SKM-1 (cell line): ENCODE measurements at regions not wholly inside any gene's neighbourhood (a gene's known extent, or its start where the extent isn't known, plus 50 kb on each side); places are given as distances from the start of the nearest gene placed in this dataset.

ENCODE experiments used
- DNase-seq: peaks from one replicate; lab custom pipeline; 2025; ENCODE audit not compliant: unreplicated experiment; lab: John Stamatoyannopoulos, UW

GRCh38 chr4:56209767-56210166 is 177.5 kb downstream of the AASDH start:
- no peak for DNase-seq

GRCh38 chr4:56208103-56208502 is 179.2 kb downstream of the AASDH start:
- no peak for DNase-seq

GRCh38 chr4:56206258-56206657 is 181.0 kb downstream of the AASDH start:
- DNase-seq: no peak

- DNase-seq: no peak
These were observed 187.0 kb downstream of the AASDH start for GRCh38 chr4:56200275-56200674.

GRCh38 chr4:56198265-56198664 is 189.0 kb downstream of the AASDH start:
- no peak for DNase-seq

- DNase-seq: no peak
These were observed 189.9 kb downstream of the AASDH start for GRCh38 chr4:56197387-56197786.

GRCh38 chr4:56195025-56195424 is 192.3 kb downstream of the AASDH start:
- no peak for DNase-seq

- DNase-seq: no peak
These were observed 195.8 kb downstream of the AASDH start for GRCh38 chr4:56191534-56191933.

- DNase-seq: no peak
These were observed 199.6 kb downstream of the AASDH start for GRCh38 chr4:56187688-56188087.

GRCh38 chr4:56186808-56187523 is 200.3 kb downstream of the AASDH start:
- no peak for DNase-seq

- no peak for DNase-seq
These were observed 201.4 kb downstream of the AASDH start for GRCh38 chr4:56185901-56186300.

GRCh38 chr4:56184214-56184613 is 203.1 kb downstream of the AASDH start:
- DNase-seq: no peak

- DNase-seq: no peak
These were observed 203.8 kb downstream of the AASDH start for GRCh38 chr4:56183344-56183959.

GRCh38 chr4:56182356-56182755 is 204.9 kb downstream of the AASDH start:
- DNase-seq: no peak

GRCh38 chr4:56181140-56181953 is 205.9 kb downstream of the AASDH start:
- no peak for DNase-seq

- DNase-seq: no peak
These were observed 218.2 kb downstream of the AASDH start for GRCh38 chr4:56169061-56169460.

GRCh38 chr4:56164907-56165306 is 216.2 kb downstream of the CEP135 start:
- no peak for DNase-seq

- no peak for DNase-seq
These were observed 211.9 kb downstream of the CEP135 start for GRCh38 chr4:56160636-56161035.

GRCh38 chr4:56158483-56158882 is 209.7 kb downstream of the CEP135 start:
- DNase-seq: no peak

GRCh38 chr4:56156141-56156540 is 207.4 kb downstream of the CEP135 start:
- DNase-seq: no peak

- no peak for DNase-seq
These were observed 206.7 kb downstream of the CEP135 start for GRCh38 chr4:56155432-56155831.

- no peak for DNase-seq
These were observed 200.8 kb downstream of the CEP135 start for GRCh38 chr4:56149591-56149990.
